ENCODE measurements at regions not wholly inside any gene's neighbourhood (a gene's known extent, or its start where the extent isn't known, plus 50 kb on each side); places are given as distances from the start of the nearest gene placed in this dataset.

DNA sequence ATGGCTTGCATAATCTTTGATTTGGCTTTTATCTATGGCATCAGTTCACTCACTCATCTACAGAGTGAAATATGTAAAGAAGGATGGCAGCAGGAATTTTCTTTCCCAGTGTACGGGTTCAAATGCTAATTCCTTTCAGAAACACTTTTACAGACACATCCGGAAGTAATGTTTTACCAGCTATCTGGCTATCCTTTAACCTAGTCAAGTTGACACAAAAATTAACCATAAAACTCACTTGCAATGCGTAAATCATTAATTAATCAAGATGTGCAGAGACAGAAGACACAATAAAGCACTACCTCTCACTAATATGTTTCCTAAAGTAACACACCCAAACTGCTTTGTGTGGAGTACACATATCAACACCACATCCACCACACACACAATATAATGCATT is 378.9 kb upstream of the ANO3 start:
- no peak for TF ChIP-seq CTCF (conservative IDR thresholded peaks at IDR 0.05; ENCODE audit: low read length)
- TF ChIP-seq EZH2phosphoT487 (IDR thresholded peaks at IDR 0.05; ENCODE audit: borderline replicate concordance, low read depth, low read length), result no peak
- no peak overlapping the region for H3K4me3 ChIP-seq (ENCODE audit: low read depth, low read length, poor library complexity, severe bottlenecking)
- no peaks in the 10 kb centered on the region for H3K4me1 ChIP-seq (ENCODE audit: insufficient read depth, low read length, poor library complexity, severe bottlenecking)
- BruUV-seq (replicated peaks), result no TSS peak
- H3K27ac ChIP-seq (ENCODE audit: low read depth, low read length, poor library complexity, severe bottlenecking), result no peak overlapping the region
- H3K9me2 ChIP-seq (ENCODE audit: insufficient read depth, low read length), result no peaks in the 10 kb centered on the region
- no peaks in the 10 kb centered on the region for H3K36me3 ChIP-seq (ENCODE audit: insufficient read depth, low read length)
- no peaks in the 10 kb centered on the region for H3K79me2 ChIP-seq (ENCODE audit: insufficient read depth, low read depth, low read length)
- H3K4me2 ChIP-seq (ENCODE audit: low read length), result no peak overlapping the region
- DNase-seq (ENCODE audit: low spot score), result no peak
- ChIA-PET CTCF (ENCODE audit: unreplicated experiment) (no interaction called here), POLR2A (no interaction called here)
- intact Hi-C loops (cut with micrococcal nuclease; ENCODE audit: unreplicated experiment), result no loop called here
- H4K20me1 ChIP-seq (ENCODE audit: insufficient read depth, low read length), result no peaks in the 10 kb centered on the region
- H3K9me3 ChIP-seq (ENCODE audit: low read length), result no peaks in the 10 kb centered on the region
- H2AFZ ChIP-seq (ENCODE audit: low read length), result no peak overlapping the region

DNA sequence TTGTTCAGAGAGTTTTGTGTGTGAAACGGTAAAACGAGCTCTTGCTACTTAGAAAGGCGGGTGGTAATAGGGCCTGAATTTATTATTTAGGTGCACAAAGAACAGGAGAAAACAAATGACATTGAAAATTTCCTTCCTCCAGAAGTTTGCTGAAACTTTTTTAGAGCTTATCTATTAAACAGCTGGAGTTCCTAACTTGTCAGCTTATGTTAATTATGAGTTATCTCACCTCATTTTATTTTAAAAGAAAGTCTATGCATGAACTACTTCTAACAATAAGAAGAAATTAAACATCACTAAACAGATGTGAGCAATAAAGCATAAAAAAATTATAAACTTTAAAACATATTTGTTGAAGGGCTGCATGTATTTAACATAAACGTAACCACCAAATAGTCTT is 373.9 kb upstream of the ANO3 start:
- intact Hi-C loops (cut with micrococcal nuclease; ENCODE audit: unreplicated experiment), result no loop called here
- BruUV-seq (replicated peaks), result no TSS peak

DNA sequence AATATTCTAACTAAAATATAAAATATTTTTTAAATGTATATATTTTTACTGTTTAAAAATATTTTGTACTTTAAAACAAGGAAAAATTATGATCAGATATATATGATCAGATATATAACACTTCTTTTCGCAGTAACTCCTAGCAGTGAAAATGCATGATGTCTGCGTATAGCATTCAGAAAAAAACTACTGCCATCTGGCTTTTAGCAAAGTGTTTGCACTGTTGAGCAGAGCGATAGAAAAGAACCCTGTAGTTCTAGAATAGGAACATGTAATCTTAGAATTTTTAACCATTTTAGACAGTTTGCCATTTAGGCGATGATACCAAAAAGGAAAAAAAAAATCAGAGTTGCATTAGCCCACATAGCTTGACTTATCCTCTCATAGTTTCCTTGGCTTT is 370.4 kb upstream of the ANO3 start:
- H3K27ac ChIP-seq (ENCODE audit: low read depth, low read length, poor library complexity, severe bottlenecking), result no peak overlapping the region
- peak; percentile 16 for DNase-seq (ENCODE audit: low spot score)
- no peaks in the 10 kb centered on the region for H3K9me3 ChIP-seq (ENCODE audit: low read length)
- ChIA-PET CTCF (ENCODE audit: unreplicated experiment) (no interaction called here), POLR2A (no interaction called here)
- intact Hi-C loops (cut with micrococcal nuclease; ENCODE audit: unreplicated experiment), result no loop called here
- no peak overlapping the region for H2AFZ ChIP-seq (ENCODE audit: low read length)
- no peaks in the 10 kb centered on the region for H4K20me1 ChIP-seq (ENCODE audit: insufficient read depth, low read length)
- no peaks in the 10 kb centered on the region for H3K9me2 ChIP-seq (ENCODE audit: insufficient read depth, low read length)
- no peaks in the 10 kb centered on the region for H3K79me2 ChIP-seq (ENCODE audit: insufficient read depth, low read depth, low read length)
- H3K36me3 ChIP-seq (ENCODE audit: insufficient read depth, low read length), result no peaks in the 10 kb centered on the region
- no peak overlapping the region for H3K4me2 ChIP-seq (ENCODE audit: low read length)
- no TSS peak for BruUV-seq (replicated peaks)
- no peak overlapping the region for H3K4me3 ChIP-seq (ENCODE audit: low read depth, low read length, poor library complexity, severe bottlenecking)
- TF ChIP-seq EZH2phosphoT487 (IDR thresholded peaks at IDR 0.05; ENCODE audit: borderline replicate concordance, low read depth, low read length) (no peak), CTCF (conservative IDR thresholded peaks at IDR 0.05; ENCODE audit: low read length) (no peak)
- no peaks in the 10 kb centered on the region for H3K4me1 ChIP-seq (ENCODE audit: insufficient read depth, low read length, poor library complexity, severe bottlenecking)

More for the DNA sequence above, 373.9 kb upstream of the ANO3 start:
- H3K9me3 ChIP-seq (ENCODE audit: low read length), result no peaks in the 10 kb centered on the region
- H3K9me2 ChIP-seq (ENCODE audit: insufficient read depth, low read length), result no peaks in the 10 kb centered on the region
- POLR2A ChIA-PET, result interaction anchor here (0.5 to 1.2 kb wide), 5 partner anchors 11 to 265 kb away, joined by 3 to 4 read pairs (median 3); no protein-coding TSS in a partner anchor
- H2AFZ ChIP-seq (ENCODE audit: low read length), result no peak overlapping the region
- CTCF ChIA-PET (ENCODE audit: unreplicated experiment), result no interaction called here
- no peaks in the 10 kb centered on the region for H4K20me1 ChIP-seq (ENCODE audit: insufficient read depth, low read length)
- H3K27ac ChIP-seq (ENCODE audit: low read depth, low read length, poor library complexity, severe bottlenecking), result no peak overlapping the region
- no peak overlapping the region for H3K4me3 ChIP-seq (ENCODE audit: low read depth, low read length, poor library complexity, severe bottlenecking)
- TF ChIP-seq EZH2phosphoT487 (IDR thresholded peaks at IDR 0.05; ENCODE audit: borderline replicate concordance, low read depth, low read length), result no peak
- TF ChIP-seq CTCF (conservative IDR thresholded peaks at IDR 0.05; ENCODE audit: low read length), result no peak
- no peaks in the 10 kb centered on the region for H3K4me1 ChIP-seq (ENCODE audit: insufficient read depth, low read length, poor library complexity, severe bottlenecking)
- no peak for DNase-seq (ENCODE audit: low spot score)
- H3K79me2 ChIP-seq (ENCODE audit: insufficient read depth, low read depth, low read length), result no peaks in the 10 kb centered on the region
- H3K36me3 ChIP-seq (ENCODE audit: insufficient read depth, low read length), result no peaks in the 10 kb centered on the region
- no peak overlapping the region for H3K4me2 ChIP-seq (ENCODE audit: low read length)
